ENCODE measurements at regions not wholly inside any gene's neighbourhood (a gene's known extent, or its start where the extent isn't known, plus 50 kb on each side); places are given as distances from the start of the nearest gene placed in this dataset.

GRCh38 chr9:28539434-28540070 is 966.3 kb upstream of the C9orf72 start:
- ChIA-PET POLR2A (ENCODE audit: partially characterized antibody) (no interaction called here), CTCF (ENCODE audit: partially characterized antibody) (interaction anchor here (0.5 kb wide), 1 partner anchor 172 kb away, joined by 3 read pairs; no protein-coding TSS in a partner anchor)
- Histone ChIP-seq H3K9ac (replicated peaks in 1 of 4; ENCODE audit: extremely low read depth in 1 of 4, low read depth in 3 of 4, low read length in 3 of 4) (no peak overlapping the region), H3K4me3 (ENCODE audit: extremely low read depth in 1 of 4, insufficient read depth in 2 of 4, low read depth in 3 of 4, low read length in 4 of 4) (no peak overlapping the region), H3K4me1 (replicated peaks in 1 of 4; ENCODE audit: control insufficient read depth in 3 of 4, insufficient read depth in 4 of 4, low read length in 3 of 4) (no peaks in the 10 kb centered on the region), H2BK120ac (replicated peaks; ENCODE audit: low read depth, low read length) (no peak overlapping the region), H4K91ac (replicated peaks; ENCODE audit: insufficient read length, low read length) (no peak overlapping the region), H3K79me2 (ENCODE audit: control insufficient read depth in 1 of 2, insufficient read depth in 2 of 2, low read length in 2 of 2) (no peaks in the 10 kb centered on the region), H3K23me2 (ENCODE audit: low read depth, low read length) (no peaks in the 10 kb centered on the region), H3K9me3 (ENCODE audit: insufficient read depth in 2 of 2, low read depth in 1 of 2, low read length in 1 of 2) (no peaks in the 10 kb centered on the region), H3K56ac (replicated peaks; ENCODE audit: insufficient read length, low read depth, low read length) (no peak overlapping the region), H3K14ac (ENCODE audit: insufficient read length) (no peak overlapping the region), H4K5ac (ENCODE audit: insufficient read length, low read depth, low read length) (no peak overlapping the region), H4K8ac (ENCODE audit: extremely low read depth, insufficient read depth, low read length) (no peak overlapping the region), H3K27me3 (replicated peaks in 1 of 4; ENCODE audit: control insufficient read depth in 3 of 4, extremely low read depth in 1 of 4, insufficient read depth in 3 of 4, low read length in 3 of 4) (no peaks in the 10 kb centered on the region), H3K18ac (ENCODE audit: extremely low read depth, low read length) (no peak overlapping the region), H3K79me1 (ENCODE audit: low read depth, low read length) (no peaks in the 10 kb centered on the region), H2BK5ac (ENCODE audit: low read depth, low read length) (no peak overlapping the region), H2BK20ac (ENCODE audit: low read length) (no peak overlapping the region), H3K4me2 (ENCODE audit: insufficient read depth in 1 of 2, low read depth in 2 of 2, low read length in 2 of 2) (no peak overlapping the region), H4K20me1 (replicated peaks in 1 of 2; ENCODE audit: control insufficient read depth in 1 of 2, insufficient read depth in 2 of 2, low read length in 2 of 2) (no peaks in the 10 kb centered on the region), H3K4ac (replicated peaks; ENCODE audit: insufficient read length, low read depth, low read length) (no peak overlapping the region), H3K36me3 (ENCODE audit: control insufficient read depth in 2 of 4, insufficient read depth in 4 of 4, low read length in 3 of 4) (no peaks in the 10 kb centered on the region), H3K23ac (ENCODE audit: insufficient read length) (no peak overlapping the region), H2BK15ac (ENCODE audit: low read length) (no peak overlapping the region), H2AFZ (ENCODE audit: low read length) (no peak overlapping the region), H3K27ac (ENCODE audit: low read depth, low read length) (no peak overlapping the region), H2AK5ac (ENCODE audit: low read depth, low read length) (no peak overlapping the region), H2BK12ac (ENCODE audit: low read depth, low read length) (no peak overlapping the region)
- no peak for TF ChIP-seq RAD21 (IDR thresholded peaks at IDR 0.05 in 1 of 2, conservative IDR thresholded peaks at IDR 0.05 in 1 of 2; ENCODE audit: low read depth in 2 of 2, low read length in 2 of 2)
- TF ChIP-seq TAF7 (optimal IDR thresholded peaks at IDR 0.05; ENCODE audit: borderline replicate concordance, low read depth, low read length), result no peak
- no peak for TF ChIP-seq POLR2A (IDR thresholded peaks at IDR 0.05; ENCODE audit: control extremely low read depth in 1 of 2, low read depth in 2 of 2, low read length in 2 of 2)
- TF ChIP-seq CHD2 (IDR thresholded peaks at IDR 0.05; ENCODE audit: low read length), result no peak
- TF ChIP-seq FOSL1 (IDR thresholded peaks at IDR 0.05; ENCODE audit: insufficient read depth, low read depth, low read length), result no peak
- no peak for TF ChIP-seq POLR2AphosphoS5 (IDR thresholded peaks at IDR 0.05; ENCODE audit: low read depth, low read length)
- TF ChIP-seq CEBPB (IDR thresholded peaks at IDR 0.05; ENCODE audit: low read depth, low read length), result no peak
- no peak for TF ChIP-seq MAX (IDR thresholded peaks at IDR 0.05)
- no peak for TF ChIP-seq RBBP5 (IDR thresholded peaks at IDR 0.05; ENCODE audit: borderline replicate concordance, low read depth, low read length)
- no peak for TF ChIP-seq KDM4A (IDR thresholded peaks at IDR 0.05; ENCODE audit: low read depth, low read length, severe bottlenecking)
- TF ChIP-seq BRCA1 (IDR thresholded peaks at IDR 0.05; ENCODE audit: low read depth, low read length), result no peak
- TF ChIP-seq PHF8 (conservative IDR thresholded peaks at IDR 0.05; ENCODE audit: low read depth, low read length), result no peak
- no peak for TF ChIP-seq SIRT6 (IDR thresholded peaks at IDR 0.05; ENCODE audit: low read length)
- DNase-seq (ENCODE audit: low read depth in 1 of 2, low spot score in 2 of 2) (no peak), FAIRE-seq (peak; percentile 39)
- 100% methylated on average over 1 of the region's 1 CpG; no CpG with 5 or more reads in 1 of the 2 experiments for WGBS, 2 experiments (ENCODE audit: extremely low coverage in 1 of 2, insufficient coverage in 1 of 2, insufficient read length in 1 of 2, insufficient replicate concordance in 2 of 2, low coverage in 1 of 2, low lambda C conversion rate in 2 of 2, missing lambda C conversion rate in 1 of 2)
